Spleen (tissue), 7 donors: ENCODE measurements at regions not wholly inside any gene's neighbourhood (a gene's known extent, or its start where the extent isn't known, plus 50 kb on each side); places are given as distances from the start of the nearest gene placed in this dataset.

ENCODE experiments used
- POLR2A ChIP-seq, 3 donors: fragments of 450-650 bp; IDR thresholded peaks; one replicate each; pipeline ENCODE4 v1.5.1; 2017; ENCODE audit warnings: antibody characterized with exemption in 3 of 3, mild to moderate bottlenecking in 1 of 3
- TF ChIP-seq, protein P1 (sequence below), 11 experiments: fragments of 200-600 bp in 7 of 11; fragments of 450-650 bp in 4 of 11; sonication (generic) in 4 of 11; IDR thresholded peaks in 8 of 11; conservative IDR thresholded peaks in 3 of 11; 1 replicate in 7 of 11; 2 replicates in 4 of 11; pipeline versions ENCODE4 v1.4.0 to v1.8.0; 2016 to 2021; ENCODE audit warnings: antibody characterized with exemption in 11 of 11, inconsistent platforms in 4 of 11, mild to moderate bottlenecking in 1 of 11
- donor health status: DM: no; HTN: no; CAD: no; lungs with moderate emphysema.
- donor health status: DM: no; HTN: no; CAD: no.
- donor health status: DM: no; HTN: no; CAD: no.

DNA sequence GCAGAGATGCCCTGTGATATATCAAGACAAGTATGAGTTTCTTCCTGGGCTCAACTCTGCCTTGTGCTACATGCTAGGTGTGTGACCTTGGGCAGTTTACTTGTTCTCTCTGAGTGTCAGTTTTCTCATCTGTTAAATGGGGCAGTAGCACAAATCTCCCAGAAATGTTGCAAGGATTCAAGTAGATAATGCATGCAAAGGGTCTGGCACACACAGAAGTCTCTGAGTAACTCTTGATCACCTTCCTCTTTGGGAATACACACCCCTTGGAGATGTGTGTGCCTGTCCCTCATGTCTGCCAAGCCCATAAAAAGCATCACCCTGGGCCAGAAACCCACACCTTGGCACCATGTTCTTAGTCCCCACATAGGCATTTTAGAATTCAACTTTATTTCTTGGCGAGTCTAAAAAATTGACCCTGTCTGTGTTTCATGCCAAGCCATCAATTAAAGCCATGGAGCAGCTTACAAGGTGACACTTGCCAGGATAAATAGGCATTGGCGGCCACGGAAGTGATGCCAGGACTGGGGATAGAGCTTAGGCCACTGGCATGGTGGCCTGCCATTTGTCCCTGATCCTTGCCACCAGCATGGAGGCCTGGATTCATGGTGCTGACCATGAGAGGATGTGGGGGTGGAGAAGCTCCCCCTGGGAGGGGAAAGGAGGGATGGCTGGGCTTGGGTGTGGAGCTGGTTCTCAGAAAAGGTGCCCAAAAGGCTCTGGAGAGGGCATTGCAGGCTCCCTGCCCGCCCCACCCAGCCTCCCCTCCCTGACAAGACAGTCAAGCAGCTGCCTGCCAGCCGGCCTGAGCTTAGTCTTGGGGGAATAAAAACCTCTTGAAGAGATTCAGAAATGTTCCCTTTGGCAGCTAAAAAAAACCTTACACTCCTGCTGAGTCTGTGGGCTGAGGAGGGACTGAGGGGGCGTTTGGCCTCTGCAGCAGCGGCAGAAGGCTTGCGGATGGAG, 118.0 kb upstream of the IPO9 start:
- TF ChIP-seq, protein P1, sequence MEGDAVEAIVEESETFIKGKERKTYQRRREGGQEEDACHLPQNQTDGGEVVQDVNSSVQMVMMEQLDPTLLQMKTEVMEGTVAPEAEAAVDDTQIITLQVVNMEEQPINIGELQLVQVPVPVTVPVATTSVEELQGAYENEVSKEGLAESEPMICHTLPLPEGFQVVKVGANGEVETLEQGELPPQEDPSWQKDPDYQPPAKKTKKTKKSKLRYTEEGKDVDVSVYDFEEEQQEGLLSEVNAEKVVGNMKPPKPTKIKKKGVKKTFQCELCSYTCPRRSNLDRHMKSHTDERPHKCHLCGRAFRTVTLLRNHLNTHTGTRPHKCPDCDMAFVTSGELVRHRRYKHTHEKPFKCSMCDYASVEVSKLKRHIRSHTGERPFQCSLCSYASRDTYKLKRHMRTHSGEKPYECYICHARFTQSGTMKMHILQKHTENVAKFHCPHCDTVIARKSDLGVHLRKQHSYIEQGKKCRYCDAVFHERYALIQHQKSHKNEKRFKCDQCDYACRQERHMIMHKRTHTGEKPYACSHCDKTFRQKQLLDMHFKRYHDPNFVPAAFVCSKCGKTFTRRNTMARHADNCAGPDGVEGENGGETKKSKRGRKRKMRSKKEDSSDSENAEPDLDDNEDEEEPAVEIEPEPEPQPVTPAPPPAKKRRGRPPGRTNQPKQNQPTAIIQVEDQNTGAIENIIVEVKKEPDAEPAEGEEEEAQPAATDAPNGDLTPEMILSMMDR (IDR thresholded peaks at IDR 0.05 in 8 of 11, conservative IDR thresholded peaks at IDR 0.05 in 3 of 11) = peak in 1 of 11 experiments; percentile 16
- no peak for TF ChIP-seq POLR2A (IDR thresholded peaks at IDR 0.05)
